ENCODE measurements at regions not wholly inside any gene's neighbourhood (a gene's known extent, or its start where the extent isn't known, plus 50 kb on each side); places are given as distances from the start of the nearest gene placed in this dataset.

DNA sequence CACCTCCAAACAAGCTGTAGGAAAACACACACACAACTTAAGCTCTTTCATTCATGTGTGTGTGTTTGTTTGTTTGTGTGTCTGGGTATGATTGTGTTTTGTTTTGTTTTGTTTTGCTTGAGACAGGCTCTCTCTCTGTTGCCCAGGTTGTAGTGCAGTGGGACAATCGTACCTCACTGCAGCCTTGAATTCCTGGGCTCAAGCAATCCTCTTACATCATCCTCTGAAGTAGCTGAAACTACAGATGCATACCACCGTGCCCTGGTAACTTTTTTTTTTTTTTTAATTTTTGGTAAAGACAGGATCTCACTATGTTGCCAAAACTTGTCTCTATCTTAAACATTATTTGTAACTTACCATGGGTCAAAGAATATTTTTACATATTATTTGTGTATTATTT lies 431.7 kb downstream of the SLITRK1 start:
- peak in 1 of 2 experiments; percentile 26 for DNase-seq (ENCODE audit: low read depth in 1 of 2, low spot score in 1 of 2)

DNA sequence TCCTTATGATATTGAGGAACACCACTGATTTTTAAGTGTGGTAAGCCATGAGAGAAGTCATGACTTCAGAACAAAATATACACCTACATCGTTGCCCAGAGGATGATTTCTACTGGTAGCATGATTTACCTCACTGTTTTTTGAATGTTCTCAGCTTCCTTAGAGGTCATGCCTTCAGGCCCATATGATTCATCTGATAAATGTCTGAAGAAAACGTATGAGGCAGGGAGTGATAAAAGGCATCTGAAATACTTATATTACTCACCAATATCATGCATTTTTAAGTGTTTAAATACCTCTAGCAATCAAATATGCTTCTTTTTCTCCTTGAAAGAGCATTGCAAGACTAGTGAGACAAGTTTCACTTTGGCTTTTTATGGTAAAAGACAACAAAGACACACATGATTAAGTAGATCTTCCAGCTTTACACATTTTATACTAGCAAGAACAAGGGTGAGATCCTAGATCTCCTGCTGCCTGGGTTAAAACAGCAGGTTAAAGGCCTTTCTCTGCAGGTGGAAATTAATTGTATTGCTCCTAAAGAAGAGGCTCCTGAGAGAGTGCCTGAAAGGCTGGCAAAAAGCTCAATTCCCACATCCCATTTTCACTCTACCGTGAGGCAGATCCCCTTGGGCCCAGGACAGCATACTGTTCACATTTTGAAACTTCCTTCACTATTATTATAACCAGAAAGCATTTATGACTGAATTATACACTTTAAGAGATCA lies 432.4 kb downstream of the SLITRK1 start:
- POLR2A ChIA-PET: no interaction called here
- 4% methylated on average over 3 of the region's 3 CpGs for WGBS (ENCODE audit: missing lambda C conversion rate)
- no peak overlapping the region for H3K4me3 ChIP-seq
- peak overlapping the region; percentile 52 to 64; a peak in 5 of 6 replicates for H3K27ac ChIP-seq
- ATAC-seq (peak; percentile 68 to 84; a peak in 4 of 6 replicates), FAIRE-seq (no peak), DNase-seq (ENCODE audit: low read depth in 1 of 2, low spot score in 1 of 2) (peak; percentile 1 to 39)
- no peaks in the 10 kb centered on the region for H3K4me1 ChIP-seq
- no peaks in the 10 kb centered on the region for H3K9me3 ChIP-seq
- peak overlapping the region; percentile 54 for H3K4me2 ChIP-seq
- TF ChIP-seq KDM5A (IDR thresholded peaks at IDR 0.05) (no peak), KDM1A (IDR thresholded peaks at IDR 0.05; ENCODE audit: low read depth) (no peak), BHLHE40 (IDR thresholded peaks at IDR 0.05; ENCODE audit: low read depth, low read length) (no peak), POLR2A (IDR thresholded peaks at IDR 0.05; ENCODE audit: low read length) (no peak), EHMT2 (IDR thresholded peaks at IDR 0.05; ENCODE audit: low read depth) (no peak), FOSL2 (IDR thresholded peaks at IDR 0.05) (no peak), FOSL2 (CRISPR knock-in tag; IDR thresholded peaks at IDR 0.05) (no peak), HDAC2 (IDR thresholded peaks at IDR 0.05) (no peak), FOSB (CRISPR knock-in tag; IDR thresholded peaks at IDR 0.05) (no peak), ZNF302 (CRISPR knock-in tag; IDR thresholded peaks at IDR 0.05) (no peak), RCOR1 (IDR thresholded peaks at IDR 0.05; ENCODE audit: low read depth, low read length) (no peak)
- TF ChIP-seq, protein P1, sequence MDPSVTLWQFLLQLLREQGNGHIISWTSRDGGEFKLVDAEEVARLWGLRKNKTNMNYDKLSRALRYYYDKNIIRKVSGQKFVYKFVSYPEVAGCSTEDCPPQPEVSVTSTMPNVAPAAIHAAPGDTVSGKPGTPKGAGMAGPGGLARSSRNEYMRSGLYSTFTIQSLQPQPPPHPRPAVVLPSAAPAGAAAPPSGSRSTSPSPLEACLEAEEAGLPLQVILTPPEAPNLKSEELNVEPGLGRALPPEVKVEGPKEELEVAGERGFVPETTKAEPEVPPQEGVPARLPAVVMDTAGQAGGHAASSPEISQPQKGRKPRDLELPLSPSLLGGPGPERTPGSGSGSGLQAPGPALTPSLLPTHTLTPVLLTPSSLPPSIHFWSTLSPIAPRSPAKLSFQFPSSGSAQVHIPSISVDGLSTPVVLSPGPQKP (IDR thresholded peaks at IDR 0.05; ENCODE audit: low read depth, low read length): no peak
- TF ChIP-seq, protein P2, sequence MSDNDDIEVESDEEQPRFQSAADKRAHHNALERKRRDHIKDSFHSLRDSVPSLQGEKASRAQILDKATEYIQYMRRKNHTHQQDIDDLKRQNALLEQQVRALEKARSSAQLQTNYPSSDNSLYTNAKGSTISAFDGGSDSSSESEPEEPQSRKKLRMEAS (IDR thresholded peaks at IDR 0.05): no peak
- TF ChIP-seq, protein P3, sequence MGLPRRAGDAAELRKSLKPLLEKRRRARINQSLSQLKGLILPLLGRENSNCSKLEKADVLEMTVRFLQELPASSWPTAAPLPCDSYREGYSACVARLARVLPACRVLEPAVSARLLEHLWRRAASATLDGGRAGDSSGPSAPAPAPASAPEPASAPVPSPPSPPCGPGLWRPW (IDR thresholded peaks at IDR 0.05): no peak
- CTCF ChIA-PET: no interaction called here

More for the DNA sequence above, 431.7 kb downstream of the SLITRK1 start:
- H3K4me2 ChIP-seq: peak overlapping the region; percentile 54
- ATAC-seq (peak in 1 of 2 experiments; percentile 42; a peak in 3 of 6 replicates), FAIRE-seq (no peak)
- H3K4me1 ChIP-seq: no peaks in the 10 kb centered on the region
- POLR2A ChIA-PET: no interaction called here
- TF ChIP-seq POLR2AphosphoS2 (conservative IDR thresholded peaks at IDR 0.05; ENCODE audit: low read length) (no peak), RARB (CRISPR knock-in tag; IDR thresholded peaks at IDR 0.05) (no peak), HEYL (CRISPR knock-in tag; IDR thresholded peaks at IDR 0.05) (no peak), BHLHE40 (IDR thresholded peaks at IDR 0.05; ENCODE audit: low read depth, low read length) (no peak)
- H3K9me3 ChIP-seq: no peaks in the 10 kb centered on the region
- no peak overlapping the region for H3K4me3 ChIP-seq
- peak overlapping the region; percentile 52 to 64; a peak in 4 of 6 replicates for H3K27ac ChIP-seq
- 3% methylated on average over 2 of the region's 2 CpGs for WGBS (ENCODE audit: missing lambda C conversion rate)
- CTCF ChIA-PET: no interaction called here

DNA sequence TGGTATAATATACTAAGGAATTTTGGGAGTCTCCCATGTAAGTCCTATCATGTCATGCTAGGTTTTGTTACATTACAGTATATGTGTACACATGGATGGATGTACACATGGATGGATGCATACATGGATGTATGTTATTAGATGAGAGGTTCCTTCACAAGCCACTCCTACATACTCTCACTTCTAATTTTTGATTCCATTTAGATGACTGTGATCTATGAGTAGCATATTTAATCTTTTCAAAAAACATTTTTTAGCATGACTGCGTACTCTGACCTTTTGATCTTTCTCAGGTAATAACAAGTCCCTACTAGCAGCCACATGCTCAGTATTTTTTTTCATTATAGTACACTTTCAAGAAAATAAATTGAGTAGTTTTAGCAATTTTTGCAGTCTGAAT lies 441.8 kb downstream of the SLITRK1 start:
- no peaks in the 10 kb centered on the region for H3K4me1 ChIP-seq
- ChIA-PET CTCF (no interaction called here), POLR2A (no interaction called here)
- 74% methylated on average over 1 of the region's 1 CpG for WGBS (ENCODE audit: missing lambda C conversion rate)
- H3K9me3 ChIP-seq: no peaks in the 10 kb centered on the region
- FAIRE-seq: no peak
- no peak for DNase-seq (ENCODE audit: low read depth in 1 of 2, low spot score in 1 of 2)
- no peak overlapping the region for H3K27ac ChIP-seq
- TF ChIP-seq EHF (CRISPR knock-in tag; IDR thresholded peaks at IDR 0.05) (no peak), HOXB13 (CRISPR knock-in tag; IDR thresholded peaks at IDR 0.05; ENCODE audit: low read depth) (no peak), KDM5A (IDR thresholded peaks at IDR 0.05) (no peak), GATA3 (IDR thresholded peaks at IDR 0.05; ENCODE audit: borderline replicate concordance) (no peak), SMC3 (IDR thresholded peaks at IDR 0.05) (no peak), ZSCAN20 (CRISPR knock-in tag; IDR thresholded peaks at IDR 0.05) (no peak), HOXA7 (CRISPR knock-in tag; IDR thresholded peaks at IDR 0.05) (no peak), CBX8 (IDR thresholded peaks at IDR 0.05) (no peak)
- TF ChIP-seq, protein P2 (IDR thresholded peaks at IDR 0.05): no peak
- TF ChIP-seq, protein P4, sequence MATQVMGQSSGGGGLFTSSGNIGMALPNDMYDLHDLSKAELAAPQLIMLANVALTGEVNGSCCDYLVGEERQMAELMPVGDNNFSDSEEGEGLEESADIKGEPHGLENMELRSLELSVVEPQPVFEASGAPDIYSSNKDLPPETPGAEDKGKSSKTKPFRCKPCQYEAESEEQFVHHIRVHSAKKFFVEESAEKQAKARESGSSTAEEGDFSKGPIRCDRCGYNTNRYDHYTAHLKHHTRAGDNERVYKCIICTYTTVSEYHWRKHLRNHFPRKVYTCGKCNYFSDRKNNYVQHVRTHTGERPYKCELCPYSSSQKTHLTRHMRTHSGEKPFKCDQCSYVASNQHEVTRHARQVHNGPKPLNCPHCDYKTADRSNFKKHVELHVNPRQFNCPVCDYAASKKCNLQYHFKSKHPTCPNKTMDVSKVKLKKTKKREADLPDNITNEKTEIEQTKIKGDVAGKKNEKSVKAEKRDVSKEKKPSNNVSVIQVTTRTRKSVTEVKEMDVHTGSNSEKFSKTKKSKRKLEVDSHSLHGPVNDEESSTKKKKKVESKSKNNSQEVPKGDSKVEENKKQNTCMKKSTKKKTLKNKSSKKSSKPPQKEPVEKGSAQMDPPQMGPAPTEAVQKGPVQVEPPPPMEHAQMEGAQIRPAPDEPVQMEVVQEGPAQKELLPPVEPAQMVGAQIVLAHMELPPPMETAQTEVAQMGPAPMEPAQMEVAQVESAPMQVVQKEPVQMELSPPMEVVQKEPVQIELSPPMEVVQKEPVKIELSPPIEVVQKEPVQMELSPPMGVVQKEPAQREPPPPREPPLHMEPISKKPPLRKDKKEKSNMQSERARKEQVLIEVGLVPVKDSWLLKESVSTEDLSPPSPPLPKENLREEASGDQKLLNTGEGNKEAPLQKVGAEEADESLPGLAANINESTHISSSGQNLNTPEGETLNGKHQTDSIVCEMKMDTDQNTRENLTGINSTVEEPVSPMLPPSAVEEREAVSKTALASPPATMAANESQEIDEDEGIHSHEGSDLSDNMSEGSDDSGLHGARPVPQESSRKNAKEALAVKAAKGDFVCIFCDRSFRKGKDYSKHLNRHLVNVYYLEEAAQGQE (IDR thresholded peaks at IDR 0.05): no peak
- TF ChIP-seq, protein P5, sequence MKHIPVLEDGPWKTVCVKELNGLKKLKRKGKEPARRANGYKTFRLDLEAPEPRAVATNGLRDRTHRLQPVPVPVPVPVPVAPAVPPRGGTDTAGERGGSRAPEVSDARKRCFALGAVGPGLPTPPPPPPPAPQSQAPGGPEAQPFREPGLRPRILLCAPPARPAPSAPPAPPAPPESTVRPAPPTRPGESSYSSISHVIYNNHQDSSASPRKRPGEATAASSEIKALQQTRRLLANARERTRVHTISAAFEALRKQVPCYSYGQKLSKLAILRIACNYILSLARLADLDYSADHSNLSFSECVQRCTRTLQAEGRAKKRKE (CRISPR knock-in tag; IDR thresholded peaks at IDR 0.05; ENCODE audit: low read depth): no peak
- TF ChIP-seq, protein P6, sequence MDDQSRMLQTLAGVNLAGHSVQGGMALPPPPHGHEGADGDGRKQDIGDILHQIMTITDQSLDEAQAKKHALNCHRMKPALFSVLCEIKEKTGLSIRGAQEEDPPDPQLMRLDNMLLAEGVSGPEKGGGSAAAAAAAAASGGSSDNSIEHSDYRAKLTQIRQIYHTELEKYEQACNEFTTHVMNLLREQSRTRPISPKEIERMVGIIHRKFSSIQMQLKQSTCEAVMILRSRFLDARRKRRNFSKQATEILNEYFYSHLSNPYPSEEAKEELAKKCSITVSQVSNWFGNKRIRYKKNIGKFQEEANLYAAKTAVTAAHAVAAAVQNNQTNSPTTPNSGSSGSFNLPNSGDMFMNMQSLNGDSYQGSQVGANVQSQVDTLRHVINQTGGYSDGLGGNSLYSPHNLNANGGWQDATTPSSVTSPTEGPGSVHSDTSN (IDR thresholded peaks at IDR 0.05): no peak
- no peak overlapping the region for H3K4me2 ChIP-seq
- no peak overlapping the region for H3K4me3 ChIP-seq
- no peak for ATAC-seq

Data from A549 (cell line).